Esophagus muscularis mucosa (tissue), 4 donors: ENCODE measurements at regions not wholly inside any gene's neighbourhood (a gene's known extent, or its start where the extent isn't known, plus 50 kb on each side); places are given as distances from the start of the nearest gene placed in this dataset.
"Not testable (repeated sequence)": the region's sequence is repeated elsewhere in the genome, so short reads cannot be mapped to it uniquely, and the experiment has no call there.

ENCODE experiments used
- DNase-seq: peaks from one replicate; pipeline ENCODE4 v3.0.0-alpha.2; 2017; ENCODE audit errors: extremely low spot score
- H3K27ac ChIP-seq, 4 donors: fragments of 200-600 bp; sonication (generic); replicated peaks in 1 of 4; 1 replicate in 3 of 4; 2 replicates in 1 of 4; pipeline ENCODE4 v1.5.1; 2016 to 2019; ENCODE audit warnings: mild to moderate bottlenecking in 1 of 4
- H3K27me3 ChIP-seq, 4 donors: fragments of 200-600 bp; sonication (generic); one replicate each; pipeline versions ENCODE4 v1.5.1 to v1.6.0; 2016 to 2019
- H3K36me3 ChIP-seq, 4 donors: fragments of 200-600 bp; sonication (generic); one replicate each; pipeline ENCODE4 v1.5.1; 2016 to 2019
- H3K4me1 ChIP-seq, 4 donors: fragments of 200-600 bp; sonication (generic); one replicate each; pipeline ENCODE4 v1.5.1; 2016 to 2019
- H3K4me3 ChIP-seq, 4 donors: fragments of 200-600 bp; sonication (generic); 1 replicate in 2 of 4; 2 replicates in 2 of 4; pipeline ENCODE4 v1.5.1; 2016 to 2019; ENCODE audit warnings: mild to moderate bottlenecking in 4 of 4, moderate library complexity in 1 of 4
- H3K9me3 ChIP-seq, 4 donors: fragments of 200-600 bp; sonication (generic); 1 replicate in 3 of 4; 2 replicates in 1 of 4; pipeline ENCODE4 v1.5.1; 2016 to 2019
- EP300 ChIP-seq: sonication (generic); formaldehyde crosslinking; IDR thresholded peaks from one replicate; pipeline ENCODE4 v1.6.1; 2017; ENCODE audit warnings: antibody characterized with exemption
- POLR2A ChIP-seq: fragments of 450-650 bp; IDR thresholded peaks from one replicate; pipeline ENCODE4 v1.6.1; 2017; ENCODE audit warnings: antibody characterized with exemption, moderate library complexity, mild to moderate bottlenecking, low read depth
- POLR2AphosphoS5 ChIP-seq, 2 donors: sonication (generic); formaldehyde crosslinking; IDR thresholded peaks; one replicate each; pipeline ENCODE4 v1.6.1; 2017; ENCODE audit warnings: antibody characterized with exemption in 2 of 2
- WGBS: methylation state at CpG from one replicate; pipeline ENCODE4 v1.1.5; 2018; 5-methylcytosine and 5-hydroxymethylcytosine counted together
- intact Hi-C: fragments of 100-400 bp; cut with DNase I; formaldehyde crosslinking; loops from one replicate; pipeline ENCODE4 v1.15.1; 2023
- TF ChIP-seq, protein P1 (sequence below), 3 experiments: fragments of 200-600 bp in 2 of 3; fragments of 450-650 bp in 1 of 3; sonication (generic) in 2 of 3; IDR thresholded peaks; one replicate each; pipeline ENCODE4 v1.5.1; 2017 to 2019; ENCODE audit warnings: antibody characterized with exemption in 3 of 3, mild to moderate bottlenecking in 2 of 3, moderate library complexity in 1 of 3

DNA sequence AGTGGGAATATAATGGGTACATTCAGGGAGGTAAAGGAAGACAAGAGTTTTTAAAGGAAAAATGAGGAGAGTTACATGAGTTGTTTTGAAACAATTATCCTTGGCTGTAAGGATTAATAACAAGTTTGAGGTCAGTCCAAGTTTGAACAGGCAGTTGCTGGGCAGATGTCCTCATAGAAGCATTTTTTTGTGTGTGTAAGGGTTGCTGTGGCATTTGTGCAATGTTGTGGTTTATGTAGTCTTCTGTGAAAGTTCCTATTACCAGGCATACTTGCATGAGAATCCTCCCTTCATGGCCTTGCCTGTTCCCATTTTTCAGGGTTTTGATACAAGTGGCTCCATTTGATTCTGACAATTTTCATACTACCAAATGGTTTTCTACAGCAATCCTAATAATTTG, 400.2 kb downstream of the KCNA4 start:
- TF ChIP-seq EP300 = no peak
- TF ChIP-seq POLR2A = no peak
- TF ChIP-seq, protein P1, sequence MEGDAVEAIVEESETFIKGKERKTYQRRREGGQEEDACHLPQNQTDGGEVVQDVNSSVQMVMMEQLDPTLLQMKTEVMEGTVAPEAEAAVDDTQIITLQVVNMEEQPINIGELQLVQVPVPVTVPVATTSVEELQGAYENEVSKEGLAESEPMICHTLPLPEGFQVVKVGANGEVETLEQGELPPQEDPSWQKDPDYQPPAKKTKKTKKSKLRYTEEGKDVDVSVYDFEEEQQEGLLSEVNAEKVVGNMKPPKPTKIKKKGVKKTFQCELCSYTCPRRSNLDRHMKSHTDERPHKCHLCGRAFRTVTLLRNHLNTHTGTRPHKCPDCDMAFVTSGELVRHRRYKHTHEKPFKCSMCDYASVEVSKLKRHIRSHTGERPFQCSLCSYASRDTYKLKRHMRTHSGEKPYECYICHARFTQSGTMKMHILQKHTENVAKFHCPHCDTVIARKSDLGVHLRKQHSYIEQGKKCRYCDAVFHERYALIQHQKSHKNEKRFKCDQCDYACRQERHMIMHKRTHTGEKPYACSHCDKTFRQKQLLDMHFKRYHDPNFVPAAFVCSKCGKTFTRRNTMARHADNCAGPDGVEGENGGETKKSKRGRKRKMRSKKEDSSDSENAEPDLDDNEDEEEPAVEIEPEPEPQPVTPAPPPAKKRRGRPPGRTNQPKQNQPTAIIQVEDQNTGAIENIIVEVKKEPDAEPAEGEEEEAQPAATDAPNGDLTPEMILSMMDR (IDR thresholded peaks at IDR 0.05) = no peak
- no peak for TF ChIP-seq POLR2AphosphoS5 (IDR thresholded peaks at IDR 0.05)
- Histone ChIP-seq H3K27ac (no peak overlapping the region), H3K4me1 (no peaks in the 10 kb centered on the region), H3K9me3 (no peaks in the 10 kb centered on the region), H3K4me3 (no peak overlapping the region), H3K36me3 (no peaks in the 10 kb centered on the region), H3K27me3 (no peaks in the 10 kb centered on the region)
- no peak for DNase-seq
- intact Hi-C loops = no loop called here

DNA sequence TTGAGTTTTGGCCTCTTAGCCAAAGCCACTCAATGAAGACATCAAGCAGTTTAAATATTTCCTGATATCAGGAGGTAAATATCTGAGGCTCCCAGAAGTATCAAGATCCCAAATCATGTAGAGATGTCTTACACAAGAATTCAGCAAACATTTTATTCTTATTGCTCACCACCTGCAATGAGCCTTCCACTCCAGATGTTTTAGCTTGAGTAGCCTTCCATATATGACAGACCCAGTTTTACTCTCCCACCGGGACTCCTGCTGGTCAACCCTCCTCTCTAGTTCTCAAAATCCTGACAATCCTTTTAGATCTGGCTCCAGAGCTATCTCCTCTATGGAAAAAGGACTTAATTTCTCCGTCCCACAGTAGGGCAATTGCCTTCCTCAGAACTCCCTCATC, 404.4 kb downstream of the KCNA4 start:
- no peaks in the 10 kb centered on the region for H3K9me3 ChIP-seq
- no peaks in the 10 kb centered on the region for H3K36me3 ChIP-seq
- H3K27ac ChIP-seq = no peak overlapping the region
- H3K27me3 ChIP-seq = no peaks in the 10 kb centered on the region
- intact Hi-C loops = no loop called here
- no peak for DNase-seq
- H3K4me1 ChIP-seq = no peaks in the 10 kb centered on the region
- TF ChIP-seq, protein P1 (IDR thresholded peaks at IDR 0.05) = no peak
- TF ChIP-seq POLR2AphosphoS5 (IDR thresholded peaks at IDR 0.05) (no peak), POLR2A (no peak), EP300 (no peak)
- 90% methylated on average over 2 of the region's 2 CpGs for WGBS
- no peak overlapping the region for H3K4me3 ChIP-seq

DNA sequence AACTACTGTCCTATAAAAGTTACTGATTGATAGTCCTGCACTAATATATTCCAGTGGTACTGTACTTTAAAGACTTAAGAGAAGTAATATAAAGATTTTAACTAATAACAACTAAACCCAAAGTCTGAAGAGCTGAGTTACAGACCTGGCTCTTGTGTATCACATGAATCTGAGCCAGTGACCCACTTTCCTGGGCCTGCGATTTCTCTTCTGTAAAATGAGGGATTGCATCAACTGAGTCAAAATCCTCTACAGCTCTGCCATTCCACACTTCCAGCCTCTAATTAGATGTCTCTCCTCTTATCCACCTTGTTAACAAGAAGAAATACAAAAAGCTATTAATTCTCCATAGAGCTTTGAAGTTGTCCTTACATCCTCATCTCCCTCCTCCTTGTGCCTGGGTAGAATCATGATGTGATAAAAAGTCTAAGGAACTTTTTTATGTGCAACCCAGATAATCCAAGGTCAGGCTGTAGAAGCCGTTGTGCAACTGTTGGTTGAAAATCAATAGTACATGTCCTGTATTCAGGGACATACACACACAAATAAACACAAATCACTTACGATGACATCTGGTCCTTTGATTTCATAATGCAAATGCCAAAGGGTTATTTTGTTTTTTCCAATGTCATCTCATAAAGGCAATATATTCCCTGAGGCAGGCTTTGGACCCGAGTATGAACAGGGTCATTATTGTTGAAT, 410.3 kb downstream of the KCNA4 start:
- Histone ChIP-seq H3K9me3 (no peaks in the 10 kb centered on the region), H3K4me3 (no peak overlapping the region), H3K27ac (no peak overlapping the region), H3K4me1 (no peaks in the 10 kb centered on the region), H3K27me3 (no peaks in the 10 kb centered on the region), H3K36me3 (no peaks in the 10 kb centered on the region)
- intact Hi-C loops = no loop called here
- DNase-seq = no peak
- 77% methylated on average over 4 of the region's 4 CpGs for WGBS
- TF ChIP-seq POLR2AphosphoS5 (IDR thresholded peaks at IDR 0.05) = no peak
- TF ChIP-seq, protein P1 (IDR thresholded peaks at IDR 0.05) = no peak
- no peak for TF ChIP-seq POLR2A
- no peak for TF ChIP-seq EP300

DNA sequence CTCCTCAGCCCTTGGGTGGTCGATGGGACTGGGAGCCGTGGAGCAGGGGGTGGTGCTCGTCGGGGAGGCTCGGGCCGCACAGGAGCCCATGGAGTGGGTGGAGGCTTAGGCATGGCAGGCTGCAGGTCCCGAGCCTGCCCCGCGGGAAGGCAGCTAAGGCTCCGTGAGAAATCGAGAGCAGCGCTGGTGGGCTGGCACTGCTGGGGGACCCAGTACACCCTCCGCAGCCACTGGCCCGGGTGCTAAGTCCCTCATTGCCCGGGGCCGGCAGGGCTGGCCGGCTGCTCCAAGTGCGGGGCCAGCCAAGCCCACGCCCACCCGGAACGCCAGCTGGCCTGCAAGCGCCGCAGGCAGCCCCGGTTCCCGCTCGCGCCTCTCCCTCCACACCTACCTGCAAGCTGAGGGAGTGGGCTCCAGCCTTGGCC, 416.7 kb downstream of the KCNA4 start:
- intact Hi-C loops, H3K27ac ChIP-seq, DNase-seq, H3K4me3 ChIP-seq, H3K9me3 ChIP-seq, H3K4me1 ChIP-seq, H3K27me3 ChIP-seq, H3K36me3 ChIP-seq: not testable (repeated sequence)
- WGBS = 99% methylated on average over 23 of the region's 27 CpGs

DNA sequence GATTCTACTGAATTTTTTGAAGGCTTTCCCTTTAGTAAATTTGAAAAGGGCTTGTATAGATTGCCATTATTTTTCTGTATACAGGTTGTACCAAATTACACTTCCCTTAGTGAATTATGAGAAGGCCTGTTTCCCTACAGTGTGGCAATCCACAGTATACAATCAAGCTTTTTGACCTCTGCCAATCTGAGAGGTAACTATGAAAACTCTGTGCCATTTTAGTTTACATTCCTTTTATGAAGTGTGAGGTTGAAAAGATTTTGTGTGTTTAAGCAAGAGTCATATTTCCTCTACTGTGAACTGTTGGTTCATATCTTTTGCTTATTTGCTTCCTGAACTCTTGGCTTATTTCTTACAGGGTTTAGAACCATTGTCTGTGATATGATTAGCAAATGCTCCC, 432.5 kb downstream of the KCNA4 start:
- TF ChIP-seq POLR2A = no peak
- TF ChIP-seq, protein P1 (IDR thresholded peaks at IDR 0.05) = no peak
- TF ChIP-seq POLR2AphosphoS5 (IDR thresholded peaks at IDR 0.05) = no peak
- no peak for TF ChIP-seq EP300
- Histone ChIP-seq H3K27ac (no peak overlapping the region), H3K9me3 (no peaks in the 10 kb centered on the region), H3K36me3 (no peaks in the 10 kb centered on the region), H3K27me3 (no peaks in the 10 kb centered on the region), H3K4me3 (no peak overlapping the region), H3K4me1 (no peaks in the 10 kb centered on the region)
- no peak for DNase-seq
- intact Hi-C loops = no loop called here
